CD4-positive, alpha-beta T cell treated with Interleukin-15 for 4 hours (primary cell): ENCODE measurements at regions not wholly inside any gene's neighbourhood (a gene's known extent, or its start where the extent isn't known, plus 50 kb on each side); places are given as distances from the start of the nearest gene placed in this dataset.
"Not testable (repeated sequence)": the region's sequence is repeated elsewhere in the genome, so short reads cannot be mapped to it uniquely, and the experiment has no call there.

ENCODE experiments used
- DNase-seq: peaks from one replicate; pipeline ENCODE4 v3.0.0-alpha.2; 2020; ENCODE audit warnings: low spot score

DNA sequence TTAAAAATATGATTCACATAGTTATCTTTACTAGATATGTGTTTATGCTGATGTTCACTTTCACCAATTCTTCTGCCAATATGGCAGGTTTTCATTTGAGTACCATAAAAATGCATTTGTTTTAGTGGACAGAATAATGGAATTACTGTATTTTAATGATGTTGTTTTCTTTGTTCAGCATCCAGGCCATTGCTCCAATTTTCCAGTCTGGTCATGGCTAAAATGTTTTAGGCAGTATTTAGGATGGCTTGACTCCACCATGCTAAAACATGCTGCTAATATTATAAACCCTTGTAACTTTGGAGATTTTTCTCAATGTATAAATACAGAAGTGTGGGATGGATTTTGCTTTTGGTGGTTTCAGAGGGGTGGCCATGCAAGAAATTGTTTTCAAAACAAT lies 273.0 kb upstream of the RPS23 start:
- DNase-seq: no peak

DNA sequence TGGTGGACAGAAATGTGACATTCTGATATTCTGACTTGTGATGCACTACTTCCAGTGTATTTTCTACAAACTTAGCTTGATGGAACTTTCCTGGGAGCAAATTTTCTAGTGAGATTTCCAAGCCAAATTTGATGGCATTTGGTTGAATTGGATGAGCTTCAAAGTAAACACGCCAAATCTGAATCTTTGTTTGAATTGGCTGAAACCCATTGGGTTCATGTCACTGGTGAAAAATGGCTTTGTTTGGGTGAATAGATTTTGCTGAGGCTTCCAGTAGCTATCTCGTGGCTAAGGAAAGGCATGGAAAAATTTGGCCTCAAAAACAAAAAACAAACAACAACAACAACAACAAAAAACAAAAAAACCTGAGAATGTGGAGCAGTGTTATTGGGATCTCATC lies 271.1 kb upstream of the RPS23 start:
- no peak for DNase-seq

DNA sequence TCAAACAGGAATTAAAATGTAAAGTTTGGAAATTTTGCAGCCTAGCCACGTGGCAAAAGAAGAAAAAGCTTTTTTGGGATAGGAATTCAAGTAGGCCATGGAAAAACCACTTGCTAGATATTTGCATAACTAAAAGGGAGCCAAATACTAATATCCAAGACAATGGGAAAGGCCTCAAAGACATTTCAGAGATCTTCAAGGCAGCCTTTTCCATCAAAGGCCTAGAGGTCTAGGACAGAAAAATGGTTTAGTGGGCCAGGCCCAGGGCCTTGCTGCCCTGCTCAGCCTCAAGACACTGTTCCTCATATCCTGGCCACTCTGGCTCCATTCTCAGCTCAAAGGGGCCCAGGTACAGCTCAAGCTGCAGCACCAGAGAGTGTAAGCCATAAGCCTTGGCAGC lies 265.9 kb upstream of the RPS23 start:
- no peak for DNase-seq

DNA sequence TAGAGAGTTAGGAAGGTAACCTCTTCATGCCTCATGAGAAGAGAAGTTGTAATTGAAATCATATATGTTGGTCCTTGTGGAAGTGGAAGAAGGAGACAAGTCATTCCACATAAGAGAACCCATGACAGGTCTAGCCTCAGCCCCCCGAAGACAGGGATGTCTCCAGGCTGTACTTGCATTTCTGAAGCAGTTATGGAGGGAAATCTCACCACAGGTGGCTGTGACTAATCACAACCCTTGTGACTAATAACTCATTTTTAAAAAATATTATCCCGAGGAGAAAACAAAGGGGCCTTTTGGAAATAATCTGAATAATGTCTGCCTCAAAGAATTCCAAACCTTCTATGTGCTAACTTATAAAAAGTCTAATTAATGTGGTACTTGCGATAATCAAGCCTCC lies 262.1 kb upstream of the RPS23 start:
- no peak for DNase-seq

DNA sequence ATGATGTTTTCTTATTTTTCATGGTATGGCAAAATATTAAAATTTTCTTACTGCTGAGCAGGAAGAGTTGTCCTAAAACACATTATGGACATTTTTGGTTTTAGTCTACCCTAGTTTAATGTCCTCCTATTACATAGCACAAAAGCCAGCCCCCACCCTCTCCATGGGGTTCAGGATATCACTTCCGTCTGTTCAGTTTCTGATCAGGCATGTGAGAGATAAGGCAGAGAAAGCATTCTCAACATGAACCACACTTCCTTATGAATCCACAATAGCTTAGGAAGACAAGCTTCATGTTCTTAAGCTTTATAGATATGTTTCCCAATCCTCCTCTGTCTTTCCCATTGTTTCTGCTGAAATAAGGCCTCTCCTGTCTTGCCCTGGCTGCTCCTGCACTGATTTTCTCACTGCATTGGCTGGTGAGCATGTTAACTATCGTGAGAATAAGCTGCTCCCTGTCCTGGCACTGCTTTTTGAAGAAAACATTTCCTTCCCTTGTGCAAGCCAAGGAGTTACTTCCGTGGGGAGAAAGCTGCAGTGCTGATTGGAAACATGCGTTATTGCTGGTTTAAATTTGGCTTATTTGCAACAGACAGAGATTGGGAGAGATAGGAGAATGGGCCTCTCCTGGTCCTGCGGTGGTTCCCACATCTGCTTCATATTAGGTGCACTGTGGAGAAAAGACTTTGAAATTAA lies 260.3 kb upstream of the RPS23 start:
- DNase-seq: no peak

DNA sequence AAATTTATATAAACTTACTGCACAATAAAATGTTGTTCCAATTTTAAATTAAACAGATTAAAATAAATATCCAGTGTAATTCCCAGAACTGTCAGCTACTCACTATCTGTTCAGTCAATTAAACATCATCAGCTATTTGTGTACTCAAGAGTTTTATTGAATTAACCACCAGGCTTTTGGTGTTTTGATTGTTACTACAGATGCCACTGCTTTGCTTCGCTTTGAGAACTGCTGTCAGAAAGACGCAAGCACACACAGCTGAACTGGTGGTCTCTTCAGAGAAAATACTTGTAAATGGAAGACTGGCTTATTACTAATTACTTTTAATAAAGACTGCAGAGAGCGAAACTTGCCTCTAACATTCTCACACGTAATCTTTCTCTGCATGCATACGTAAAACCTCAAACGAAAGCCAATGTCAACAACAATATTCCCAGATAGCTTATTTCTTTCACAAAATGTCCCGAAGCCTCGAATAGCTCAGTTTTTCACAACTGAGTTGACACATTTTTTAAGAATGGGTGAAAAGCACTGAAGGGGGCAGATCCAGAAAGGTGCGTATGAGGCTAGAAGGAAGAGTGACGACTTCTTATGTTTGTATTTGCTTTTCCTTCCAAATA lies 259.6 kb upstream of the RPS23 start:
- no peak for DNase-seq

DNA sequence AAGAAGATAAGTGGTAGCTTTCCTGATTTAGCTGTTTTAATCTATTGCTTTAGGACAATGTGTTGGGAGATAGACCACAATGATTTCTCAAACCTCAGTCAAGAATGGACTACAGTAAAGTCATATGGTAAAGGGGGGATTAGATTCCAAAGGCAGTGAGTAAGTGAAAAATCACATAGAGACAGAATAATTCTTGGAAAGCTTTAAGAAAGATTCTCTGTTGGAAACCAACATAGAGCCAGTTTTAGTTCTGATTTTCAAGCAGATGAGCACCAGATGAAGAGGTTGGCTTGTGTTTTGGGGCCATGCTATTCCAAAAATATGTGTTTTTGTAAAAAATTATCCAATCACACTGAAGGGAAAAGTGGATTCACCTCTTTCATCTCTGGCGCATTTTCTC lies 256.8 kb upstream of the RPS23 start:
- no peak for DNase-seq

DNA sequence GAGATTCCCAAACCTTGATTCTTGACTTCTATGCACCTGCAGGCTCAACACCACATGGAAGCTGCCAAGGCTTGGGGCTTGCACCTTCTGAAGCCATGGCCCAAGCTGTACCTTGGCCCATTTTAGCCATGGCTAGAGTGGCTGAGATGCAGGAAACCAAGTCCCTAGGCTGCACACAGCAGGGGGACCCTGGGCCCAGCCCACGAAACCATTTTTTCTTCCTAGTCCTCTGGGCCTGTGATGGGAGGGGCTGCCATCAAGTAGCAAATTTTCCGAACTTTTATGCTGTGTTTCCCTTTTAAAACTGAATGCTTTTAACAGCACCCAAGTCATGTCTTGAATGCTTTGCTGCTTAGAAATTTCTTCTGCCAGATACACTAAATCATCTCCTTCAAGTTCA lies 253.9 kb upstream of the RPS23 start:
- DNase-seq: not testable (repeated sequence)

DNA sequence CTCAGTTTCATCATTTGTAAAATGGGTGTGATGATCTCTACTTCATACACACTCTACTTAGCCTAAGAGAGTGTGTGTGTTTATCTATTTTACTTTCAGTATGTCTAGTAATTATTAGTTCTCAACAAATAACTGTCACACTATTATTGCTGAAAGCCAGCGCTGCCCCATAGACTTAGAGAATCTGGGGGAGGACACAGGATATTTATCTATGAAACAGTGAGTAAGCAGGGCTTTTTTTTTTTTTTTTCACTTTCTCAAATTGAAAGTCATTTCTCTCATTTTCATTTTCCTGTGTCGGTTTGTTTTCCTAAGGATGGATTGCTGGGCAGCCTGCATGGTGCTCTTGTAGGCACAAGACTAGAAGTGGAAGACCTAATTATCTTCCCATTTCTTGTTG lies 248.4 kb upstream of the RPS23 start:
- no peak for DNase-seq

DNA sequence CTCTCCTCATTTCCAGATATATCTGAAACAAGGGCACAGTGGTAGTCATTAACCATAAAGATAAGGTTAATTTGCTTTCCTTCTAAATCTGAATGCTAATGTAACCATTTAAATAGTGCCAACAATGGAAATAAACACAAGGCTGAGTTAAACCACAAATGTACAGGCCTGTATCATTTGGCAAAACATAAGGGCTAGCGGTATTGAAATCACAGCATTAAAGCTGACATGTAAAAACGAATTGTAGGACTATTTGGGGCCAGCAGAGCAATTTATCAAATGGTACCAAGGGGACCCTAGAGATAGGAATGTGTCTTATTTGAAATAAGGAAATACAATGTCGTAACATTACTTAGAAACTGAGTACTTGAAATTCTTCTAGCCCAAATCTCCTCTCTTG lies 247.5 kb upstream of the RPS23 start:
- no peak for DNase-seq

DNA sequence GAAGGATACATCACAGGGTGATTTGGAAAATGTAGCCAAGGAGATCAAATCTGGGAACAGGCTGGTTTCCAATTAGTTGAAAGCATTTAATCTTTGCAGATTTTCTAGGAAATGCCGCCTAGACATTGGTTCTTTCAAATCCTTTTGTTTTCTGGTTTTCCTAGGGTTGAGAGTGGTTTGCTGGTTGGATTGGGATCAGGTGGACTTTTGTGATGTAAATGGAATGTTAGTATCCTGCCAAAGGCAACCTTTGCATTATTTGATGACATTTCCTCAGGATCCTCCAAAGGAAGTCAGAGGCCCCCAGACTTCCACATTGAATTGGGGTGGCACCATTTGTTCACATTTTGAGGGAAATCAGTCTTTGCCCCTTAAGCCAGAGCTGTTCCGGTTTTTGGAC lies 245.5 kb upstream of the RPS23 start:
- no peak for DNase-seq

DNA sequence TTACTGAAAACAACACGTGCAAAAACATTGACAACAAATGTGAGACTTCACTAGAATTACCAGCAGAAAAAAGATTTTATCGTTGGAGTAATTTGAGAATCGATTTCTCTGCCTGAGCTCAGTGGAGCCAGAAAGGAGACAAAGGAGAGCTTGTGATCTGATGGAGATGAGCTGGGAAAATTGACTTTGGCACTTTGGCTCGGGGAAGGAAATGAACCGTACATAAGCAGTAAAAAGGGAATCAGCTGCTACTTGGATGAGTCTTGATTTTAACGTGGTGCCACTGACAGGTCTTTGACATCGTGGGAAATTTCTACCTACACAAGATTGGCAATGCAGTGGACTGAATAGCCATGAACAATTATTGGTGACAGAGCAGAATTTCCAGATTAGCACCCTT lies 244.7 kb upstream of the RPS23 start:
- no peak for DNase-seq

DNA sequence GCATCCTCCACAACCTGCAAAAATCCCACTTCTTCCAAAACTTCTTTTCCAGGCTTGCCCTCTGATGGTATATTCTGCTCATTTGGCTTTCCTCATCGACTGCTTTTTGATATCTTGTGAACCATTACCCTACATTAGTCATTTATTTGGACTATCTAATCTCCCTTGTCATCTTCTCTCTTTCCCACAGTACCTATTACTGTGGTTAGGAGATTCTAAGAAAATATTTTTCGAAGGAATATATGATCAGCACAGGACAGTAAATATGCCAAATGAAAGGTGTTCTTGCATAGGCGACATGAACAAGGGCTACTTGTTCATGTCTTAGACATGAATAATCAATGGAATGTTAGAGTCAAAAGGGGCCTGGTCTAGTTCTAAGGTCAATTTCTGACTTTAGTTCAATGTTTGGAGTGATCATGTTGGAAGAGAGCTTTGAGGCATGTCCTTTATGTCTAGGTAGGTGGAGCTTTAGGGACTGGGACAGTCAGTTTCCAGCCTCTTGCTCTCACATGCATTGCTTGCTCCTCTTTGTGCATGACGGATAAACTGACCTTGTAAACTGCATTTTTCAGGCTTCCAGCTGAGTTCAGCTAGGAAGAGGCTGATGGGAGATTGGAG lies 243.4 kb upstream of the RPS23 start:
- no peak for DNase-seq

DNA sequence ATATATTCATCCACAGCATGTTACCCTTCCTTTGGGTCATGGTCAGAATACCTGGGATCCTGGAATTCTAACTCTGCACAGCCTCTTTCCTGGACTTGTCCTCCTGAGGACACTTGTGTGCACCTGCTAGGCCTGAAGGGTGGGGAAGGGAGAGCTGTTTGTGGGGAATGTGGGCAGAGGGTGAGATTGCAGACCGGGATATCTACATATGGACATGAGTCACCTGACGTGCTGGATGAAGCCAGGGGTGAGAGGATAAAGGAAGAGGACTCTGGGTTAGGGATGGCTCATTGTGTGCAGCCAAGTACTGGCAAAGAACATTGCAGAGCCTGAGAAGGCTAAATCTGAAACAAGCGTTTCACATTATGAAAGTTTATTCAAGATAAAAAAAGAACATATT lies 241.4 kb upstream of the RPS23 start:
- no peak for DNase-seq

DNA sequence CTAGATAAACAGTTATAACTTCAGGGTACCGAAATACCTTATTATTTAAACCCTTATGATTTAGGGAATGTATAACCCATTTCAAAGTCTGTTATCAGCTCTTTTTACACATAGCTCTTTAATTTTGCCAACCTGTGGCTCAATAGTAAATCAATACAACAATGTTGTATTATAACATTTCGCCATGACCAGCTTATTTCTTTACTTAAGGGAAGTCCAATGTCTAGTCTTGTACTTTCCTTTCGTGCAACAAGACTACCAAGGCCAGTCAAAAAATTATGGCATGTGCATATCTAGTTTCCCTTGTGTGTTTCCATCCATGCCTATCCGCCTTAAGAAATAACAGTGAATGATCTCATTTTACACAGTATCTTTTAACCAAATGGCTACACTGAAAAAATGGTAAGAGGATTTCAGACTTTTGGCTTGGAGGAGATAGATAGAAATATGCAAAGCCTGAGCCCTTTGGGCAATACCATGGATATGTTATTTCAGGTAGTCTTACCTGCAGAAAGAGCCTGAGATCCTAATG lies 239.5 kb upstream of the RPS23 start:
- no peak for DNase-seq

DNA sequence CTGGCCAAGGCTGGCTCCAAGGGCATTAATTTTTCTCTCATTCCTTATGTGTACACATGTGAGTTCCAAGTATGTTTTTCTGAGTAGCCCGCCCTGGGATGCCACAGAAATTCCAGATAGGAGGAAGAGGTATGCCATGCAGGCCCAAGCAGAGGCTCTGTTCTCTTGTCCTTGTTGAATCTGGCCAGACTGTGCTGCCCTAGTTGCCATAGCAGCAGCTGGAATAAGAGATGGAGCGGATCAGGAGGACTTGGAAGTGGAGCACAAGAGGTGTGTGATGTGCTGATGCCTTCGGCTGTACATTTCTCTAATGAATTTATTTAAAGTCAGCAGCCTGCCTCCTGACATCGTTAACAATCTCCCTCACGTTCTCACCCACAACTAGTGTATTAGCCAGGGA lies 235.6 kb upstream of the RPS23 start:
- no peak for DNase-seq

DNA sequence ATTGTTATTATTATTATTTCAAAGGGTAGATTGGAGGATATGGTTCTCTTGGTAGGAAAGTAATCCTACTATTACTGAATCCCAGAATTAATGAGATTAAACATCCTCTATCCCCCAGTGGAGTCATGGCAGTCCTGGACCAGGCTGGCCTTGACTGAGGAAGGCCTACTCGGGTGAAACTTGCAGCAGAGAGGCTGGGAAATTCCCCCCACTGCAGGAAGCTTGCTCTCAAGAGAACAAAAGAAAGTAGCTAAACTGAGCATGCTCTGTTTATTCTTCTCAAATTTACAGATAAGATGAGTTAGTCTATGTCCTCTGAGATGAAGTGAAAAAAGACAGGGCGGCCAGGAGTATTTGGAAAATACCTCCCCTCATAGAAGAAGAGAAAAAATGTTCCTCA lies 233.9 kb upstream of the RPS23 start:
- DNase-seq: no peak

DNA sequence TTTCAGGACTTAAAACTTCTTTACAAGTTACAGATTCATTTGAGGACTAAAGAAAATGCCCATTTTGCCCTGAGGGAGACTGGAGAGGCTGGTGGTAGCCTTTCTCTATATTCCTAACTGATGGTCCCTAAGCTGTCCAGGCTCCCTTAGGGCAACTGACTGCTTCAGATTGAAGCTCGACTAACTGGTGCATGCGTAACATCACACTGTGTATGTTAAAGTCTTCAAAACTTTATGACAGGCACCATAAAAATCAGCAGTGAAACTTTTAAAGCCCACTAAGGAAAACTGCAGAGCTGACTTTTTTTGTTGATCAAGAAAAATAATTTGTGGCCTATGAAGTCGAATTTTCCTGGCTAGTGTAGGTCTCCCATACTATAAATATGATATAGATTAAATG lies 233.0 kb upstream of the RPS23 start:
- DNase-seq: no peak

DNA sequence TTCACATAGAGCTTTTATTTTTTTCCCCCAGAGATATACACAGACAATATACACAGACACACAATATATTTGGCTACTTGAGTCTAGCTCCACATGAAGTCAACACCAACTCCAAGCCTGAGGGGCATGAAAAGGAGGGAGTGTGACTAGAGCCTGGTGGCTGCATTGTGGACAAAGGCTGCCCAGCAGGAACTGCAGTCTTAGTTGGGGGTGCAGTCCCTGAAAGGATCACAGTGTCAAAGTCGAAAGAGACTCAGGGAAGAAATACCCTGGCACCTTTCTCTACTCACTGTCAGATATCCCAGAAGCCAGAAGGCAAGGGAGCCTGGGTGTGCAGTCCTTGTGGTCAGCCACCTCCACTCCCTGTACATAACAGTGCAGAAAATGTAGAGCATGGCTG lies 231.6 kb upstream of the RPS23 start:
- DNase-seq: no peak

DNA sequence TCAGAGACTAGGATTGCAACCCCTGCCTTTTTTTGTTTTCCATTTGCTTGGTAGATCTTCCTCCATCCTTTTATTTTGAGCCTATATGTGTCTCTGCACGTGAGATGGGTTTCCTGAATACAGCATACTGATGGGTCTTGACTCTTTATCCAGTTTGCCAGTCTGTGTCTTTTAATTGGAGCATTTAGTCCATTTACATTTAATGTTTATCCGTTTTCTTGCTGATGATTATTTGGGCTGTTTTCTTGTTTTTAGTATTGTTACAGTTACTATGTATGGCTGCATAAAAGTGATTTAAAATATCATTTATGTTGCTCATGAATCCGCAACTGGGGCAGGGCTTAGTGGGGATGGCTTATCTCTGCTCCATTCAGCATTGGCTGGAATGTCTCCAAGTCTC lies 228.2 kb upstream of the RPS23 start:
- DNase-seq: not testable (repeated sequence)

DNA sequence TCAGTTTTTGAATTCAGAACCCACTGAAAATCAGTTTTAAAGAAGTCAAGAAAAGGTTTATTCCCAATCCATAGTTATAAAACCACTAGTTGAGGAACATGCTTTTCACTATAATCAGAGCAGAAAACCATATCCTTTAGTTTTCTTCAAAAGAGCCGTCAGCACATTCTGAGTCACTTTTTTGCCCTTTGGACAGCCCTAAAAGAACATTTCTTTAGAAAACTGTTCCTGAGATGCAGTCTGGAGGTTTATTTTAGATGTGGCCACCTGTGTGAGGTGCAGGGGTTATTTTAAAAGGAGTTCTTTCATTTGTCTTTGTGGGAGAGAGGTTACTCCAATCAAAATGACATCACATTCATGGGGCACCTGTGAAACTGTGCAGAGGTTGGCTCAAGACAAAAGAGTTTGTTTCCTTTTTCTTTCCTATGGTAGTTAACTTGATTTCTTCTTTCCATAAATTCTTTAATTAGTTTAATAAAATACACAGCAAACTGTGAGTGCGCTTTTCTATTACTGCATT lies 221.6 kb upstream of the RPS23 start:
- no peak for DNase-seq

DNA sequence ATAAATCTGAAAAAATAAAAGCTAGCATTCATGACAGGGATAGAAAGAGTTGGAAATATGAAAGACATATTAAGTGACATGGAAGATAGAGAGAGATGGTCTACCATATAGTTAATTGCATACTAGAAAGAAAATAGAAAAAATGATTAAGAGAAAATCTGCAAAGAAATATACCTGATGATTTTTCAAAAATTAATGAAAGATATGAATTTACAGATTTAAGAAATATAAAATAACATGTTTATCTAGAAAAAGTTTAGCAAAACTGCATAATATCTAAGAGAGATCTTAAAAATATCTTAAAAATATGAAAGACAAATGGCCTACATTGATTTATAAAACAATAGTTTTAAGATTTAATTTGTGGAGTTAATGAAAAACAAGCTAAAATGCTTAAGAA lies 219.1 kb upstream of the RPS23 start:
- DNase-seq: no peak

DNA sequence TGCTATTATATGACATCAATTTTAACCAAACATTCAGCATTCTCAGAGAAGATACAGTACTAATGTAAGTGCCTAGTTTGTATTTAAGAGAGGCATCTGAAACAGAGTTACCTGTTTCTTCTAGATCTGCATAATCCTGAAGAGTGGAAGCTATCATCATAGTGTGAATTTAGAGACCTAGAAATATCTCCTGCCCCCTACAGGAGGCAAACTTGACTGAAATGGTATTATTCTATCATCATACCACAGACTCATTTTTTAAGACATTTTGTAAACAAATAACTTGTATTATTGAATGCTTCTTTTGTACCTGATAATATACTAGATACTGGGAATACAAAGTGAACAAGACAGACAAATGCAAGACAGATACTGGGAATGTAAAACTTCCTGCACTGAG lies 216.8 kb upstream of the RPS23 start:
- no peak for DNase-seq
